ENCODE measurements at regions not wholly inside any gene's neighbourhood (a gene's known extent, or its start where the extent isn't known, plus 50 kb on each side); places are given as distances from the start of the nearest gene placed in this dataset.

DNA sequence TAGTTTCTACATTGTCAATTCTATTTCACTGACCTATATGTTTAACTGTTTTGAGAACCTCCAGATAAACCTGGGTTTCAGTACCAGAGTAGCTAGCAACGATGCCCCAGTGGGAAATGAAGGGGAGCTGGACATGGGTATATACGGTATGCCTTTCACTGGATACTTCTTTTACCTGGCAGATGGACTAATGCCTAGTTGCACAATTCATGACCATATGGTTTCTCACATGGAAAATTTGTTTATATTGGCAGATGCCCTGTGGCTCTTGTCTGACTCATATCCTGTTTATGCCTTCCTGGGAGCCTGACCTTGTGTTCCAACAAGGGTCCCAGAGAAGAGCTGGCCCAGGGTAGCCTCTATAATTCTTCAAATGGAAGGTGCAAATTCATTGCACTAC is 144.1 kb downstream of the MAT2B start:
- TF ChIP-seq MYC (IDR thresholded peaks at IDR 0.05; ENCODE audit: low read depth, low read length) (no peak), POLR2A (IDR thresholded peaks at IDR 0.05; ENCODE audit: low read depth, low read length) (no peak), EZH2 (IDR thresholded peaks at IDR 0.05; ENCODE audit: borderline replicate concordance, low read depth, low read length, severe bottlenecking) (no peak), JUN (IDR thresholded peaks at IDR 0.05; ENCODE audit: borderline replicate concordance, insufficient read depth, insufficient read length, low read depth) (no peak), POLR2AphosphoS5 (IDR thresholded peaks at IDR 0.05; ENCODE audit: insufficient read depth, low read depth, low read length) (no peak), FOS (IDR thresholded peaks at IDR 0.05; ENCODE audit: borderline replicate concordance, insufficient read depth, low read length) (no peak)
- TF ChIP-seq, protein P1, sequence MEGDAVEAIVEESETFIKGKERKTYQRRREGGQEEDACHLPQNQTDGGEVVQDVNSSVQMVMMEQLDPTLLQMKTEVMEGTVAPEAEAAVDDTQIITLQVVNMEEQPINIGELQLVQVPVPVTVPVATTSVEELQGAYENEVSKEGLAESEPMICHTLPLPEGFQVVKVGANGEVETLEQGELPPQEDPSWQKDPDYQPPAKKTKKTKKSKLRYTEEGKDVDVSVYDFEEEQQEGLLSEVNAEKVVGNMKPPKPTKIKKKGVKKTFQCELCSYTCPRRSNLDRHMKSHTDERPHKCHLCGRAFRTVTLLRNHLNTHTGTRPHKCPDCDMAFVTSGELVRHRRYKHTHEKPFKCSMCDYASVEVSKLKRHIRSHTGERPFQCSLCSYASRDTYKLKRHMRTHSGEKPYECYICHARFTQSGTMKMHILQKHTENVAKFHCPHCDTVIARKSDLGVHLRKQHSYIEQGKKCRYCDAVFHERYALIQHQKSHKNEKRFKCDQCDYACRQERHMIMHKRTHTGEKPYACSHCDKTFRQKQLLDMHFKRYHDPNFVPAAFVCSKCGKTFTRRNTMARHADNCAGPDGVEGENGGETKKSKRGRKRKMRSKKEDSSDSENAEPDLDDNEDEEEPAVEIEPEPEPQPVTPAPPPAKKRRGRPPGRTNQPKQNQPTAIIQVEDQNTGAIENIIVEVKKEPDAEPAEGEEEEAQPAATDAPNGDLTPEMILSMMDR (IDR thresholded peaks at IDR 0.05; ENCODE audit: extremely low read depth in 1 of 2, insufficient read depth in 1 of 2, low read depth in 1 of 2, low read length in 2 of 2): no peak
- TF ChIP-seq, protein P2, sequence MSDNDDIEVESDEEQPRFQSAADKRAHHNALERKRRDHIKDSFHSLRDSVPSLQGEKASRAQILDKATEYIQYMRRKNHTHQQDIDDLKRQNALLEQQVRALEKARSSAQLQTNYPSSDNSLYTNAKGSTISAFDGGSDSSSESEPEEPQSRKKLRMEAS (IDR thresholded peaks at IDR 0.05; ENCODE audit: insufficient read depth, insufficient read length): no peak

Data from endothelial cell of umbilical vein (primary cell).